Smooth muscle cell of the brain vasculature (primary cell): ENCODE measurements at regions not wholly inside any gene's neighbourhood (a gene's known extent, or its start where the extent isn't known, plus 50 kb on each side); places are given as distances from the start of the nearest gene placed in this dataset.

Source experiments
- DNase-seq: peaks from one replicate; pipeline ENCODE4 v3.0.0-alpha.2; 2012; ENCODE audit warnings: low read depth, low spot score

- no peak for DNase-seq
Measured at GRCh38 chr20:39877788-39878187, 811.2 kb downstream of the MAFB start.

- no peak for DNase-seq
Measured at GRCh38 chr20:39876976-39877635, 811.9 kb downstream of the MAFB start.

GRCh38 chr20:39875492-39876110, 813.4 kb downstream of the MAFB start:
- DNase-seq = no peak

GRCh38 chr20:39874049-39874893, 814.8 kb downstream of the MAFB start:
- peak; percentile 71 for DNase-seq

- no peak for DNase-seq
Measured at GRCh38 chr20:39873286-39873685, 815.8 kb downstream of the MAFB start.

- no peak for DNase-seq
Measured at GRCh38 chr20:39871013-39871412, 818.0 kb downstream of the MAFB start.

GRCh38 chr20:39865446-39865845, 823.6 kb downstream of the MAFB start:
- DNase-seq = no peak

GRCh38 chr20:39862470-39862891, 826.6 kb downstream of the MAFB start:
- no peak for DNase-seq

GRCh38 chr20:39861381-39861780, 827.7 kb downstream of the MAFB start:
- DNase-seq = no peak

- no peak for DNase-seq
Measured at GRCh38 chr20:39857835-39858234, 831.2 kb downstream of the MAFB start.

GRCh38 chr20:39857187-39857586, 831.8 kb downstream of the MAFB start:
- DNase-seq = no peak

GRCh38 chr20:39855799-39856198, 833.2 kb downstream of the MAFB start:
- DNase-seq = no peak

- no peak for DNase-seq
Measured at GRCh38 chr20:39855056-39855455, 834.0 kb downstream of the MAFB start.

GRCh38 chr20:39853636-39854035, 835.4 kb downstream of the MAFB start:
- DNase-seq = no peak

- DNase-seq = no peak
Measured at GRCh38 chr20:39853050-39853449, 836.0 kb downstream of the MAFB start.

GRCh38 chr20:39851459-39851858, 837.6 kb downstream of the MAFB start:
- DNase-seq = no peak

- DNase-seq = no peak
Measured at GRCh38 chr20:39850821-39851330, 838.2 kb downstream of the MAFB start.

- DNase-seq = no peak
Measured at GRCh38 chr20:39850246-39850645, 838.8 kb downstream of the MAFB start.

GRCh38 chr20:39849664-39850063, 839.4 kb downstream of the MAFB start:
- DNase-seq = peak; percentile 69

GRCh38 chr20:39849171-39849570, 839.9 kb downstream of the MAFB start:
- DNase-seq = no peak

GRCh38 chr20:39839399-39840119, 849.5 kb downstream of the MAFB start:
- DNase-seq = no peak

- DNase-seq = no peak
Measured at GRCh38 chr20:39837561-39837960, 851.5 kb downstream of the MAFB start.
